GM18520 (cell line): ENCODE measurements at regions not wholly inside any gene's neighbourhood (a gene's known extent, or its start where the extent isn't known, plus 50 kb on each side); places are given as distances from the start of the nearest gene placed in this dataset.

Experiments used
- ATAC-seq: cut with Tn5 transposase; IDR thresholded peaks from one replicate; pipeline ENCODE4 v1.9.1; 2021; ENCODE audit not compliant: unreplicated experiment

DNA sequence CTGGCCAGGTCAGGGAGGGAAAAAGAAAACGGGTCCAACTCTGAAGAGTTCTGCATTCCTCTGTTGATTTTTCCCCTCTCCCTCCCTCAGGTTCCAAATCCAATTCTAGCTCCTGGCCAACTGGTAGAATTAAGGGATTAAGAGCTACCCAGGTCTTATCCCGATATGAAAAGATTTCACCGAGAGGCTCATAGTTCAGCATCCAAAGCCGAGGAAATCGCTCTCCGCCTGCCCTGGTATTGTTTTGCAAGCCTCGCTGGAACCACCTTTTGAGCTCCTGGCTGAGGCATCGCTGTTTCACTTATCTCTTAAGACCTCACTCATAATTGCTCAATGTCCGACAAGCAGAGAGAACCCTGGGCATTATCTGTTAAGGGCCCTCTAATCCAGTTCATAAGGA, 180.4 kb downstream of the URI1 start:
- ATAC-seq, result no peak

DNA sequence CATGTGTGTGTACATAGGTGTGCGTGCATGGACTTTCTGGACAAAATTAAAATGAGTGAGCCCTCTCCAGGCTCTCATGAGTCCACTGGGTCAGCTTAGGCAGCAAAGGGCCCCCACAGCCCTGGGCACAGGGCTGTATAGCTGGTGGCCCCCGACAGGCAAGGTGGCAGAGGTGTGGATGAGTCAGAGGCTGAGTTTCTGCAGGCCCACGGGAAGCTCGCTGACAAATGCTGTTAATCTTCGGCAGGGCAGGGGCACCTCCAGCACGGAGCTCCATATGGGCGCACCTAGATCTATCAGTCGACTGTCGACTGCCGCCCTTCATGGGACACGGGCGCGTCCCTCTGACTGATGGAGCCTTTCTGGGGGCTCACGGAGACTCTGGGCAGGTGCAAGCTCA, 181.1 kb downstream of the URI1 start:
- ATAC-seq, result no peak

DNA sequence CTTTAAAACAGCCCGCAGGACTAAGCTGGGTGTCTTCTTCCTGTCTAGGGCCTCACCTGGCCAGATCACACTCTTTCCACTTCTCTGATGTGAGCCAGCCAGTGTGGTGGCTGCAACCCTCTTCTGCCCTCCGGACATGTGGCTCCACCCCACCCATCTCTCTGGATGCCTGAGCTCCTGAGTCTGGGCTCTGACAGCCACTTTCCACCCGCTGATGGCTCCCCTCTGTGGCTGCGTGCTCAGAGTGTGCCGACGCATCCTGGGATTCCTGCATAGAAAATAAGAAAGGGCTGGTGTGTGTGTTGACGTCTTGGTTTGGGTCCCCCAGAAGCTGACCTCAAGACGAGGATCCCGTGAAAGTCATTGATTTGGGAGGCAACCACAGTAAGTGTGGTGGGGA, 181.6 kb downstream of the URI1 start:
- ATAC-seq, result no peak

DNA sequence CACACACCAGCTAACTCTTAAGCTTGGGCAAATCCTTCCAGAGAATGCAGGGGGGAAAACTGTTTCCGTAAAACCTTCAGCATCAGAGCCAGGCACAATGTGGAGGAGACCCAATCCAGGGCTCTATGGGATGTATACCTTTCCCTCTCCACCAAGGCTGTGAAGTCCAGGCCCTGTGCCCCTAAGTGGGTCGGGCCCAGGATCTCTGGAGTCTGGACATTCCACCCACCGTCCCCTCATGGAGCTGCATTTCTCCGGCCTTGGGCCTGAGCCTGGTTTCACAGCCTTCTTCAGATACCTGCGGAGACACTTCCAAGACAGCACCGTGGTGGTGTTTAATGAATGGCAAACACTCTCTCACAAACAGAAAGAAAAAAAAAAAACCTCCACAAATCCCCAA, 186.2 kb downstream of the URI1 start:
- no peak for ATAC-seq

DNA sequence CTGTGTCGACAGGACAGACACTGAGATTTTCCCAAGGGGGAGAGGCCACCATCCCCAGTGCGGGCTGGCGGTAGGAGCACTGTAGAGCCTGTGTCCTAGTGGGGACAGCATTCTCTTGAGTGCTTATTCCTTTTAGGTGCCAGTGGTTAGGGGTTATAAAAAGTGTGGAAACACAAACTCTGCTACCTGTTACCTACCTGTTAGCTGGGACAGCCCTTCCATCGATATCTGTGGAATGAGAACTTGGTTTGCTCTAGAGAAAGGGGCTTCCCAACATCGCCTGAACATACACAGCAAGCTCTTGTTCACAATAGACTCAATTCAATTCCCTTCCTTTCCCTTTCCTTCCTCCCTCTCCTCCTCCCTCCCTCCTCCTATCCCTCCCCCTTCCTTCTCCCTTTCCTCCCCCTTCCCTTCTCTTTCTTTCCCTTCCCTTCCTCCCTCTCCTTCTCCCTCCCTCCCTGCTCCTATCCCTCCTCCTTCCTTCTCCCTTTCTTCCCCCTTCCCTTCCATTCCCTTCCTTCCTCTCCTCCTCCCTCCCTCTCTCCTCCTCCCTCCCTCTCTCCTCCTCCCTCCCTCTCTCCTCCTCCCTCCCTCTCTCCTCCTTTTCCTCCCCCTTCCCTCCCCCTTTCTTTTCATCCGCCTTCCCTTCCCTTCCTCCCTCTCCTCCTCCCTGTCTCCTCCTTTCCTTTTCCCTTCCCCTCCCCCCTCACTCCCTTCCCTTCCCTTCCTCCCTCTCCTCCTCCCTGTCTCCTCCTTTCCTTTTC, 188.5 kb downstream of the URI1 start:
- no peak for ATAC-seq

DNA sequence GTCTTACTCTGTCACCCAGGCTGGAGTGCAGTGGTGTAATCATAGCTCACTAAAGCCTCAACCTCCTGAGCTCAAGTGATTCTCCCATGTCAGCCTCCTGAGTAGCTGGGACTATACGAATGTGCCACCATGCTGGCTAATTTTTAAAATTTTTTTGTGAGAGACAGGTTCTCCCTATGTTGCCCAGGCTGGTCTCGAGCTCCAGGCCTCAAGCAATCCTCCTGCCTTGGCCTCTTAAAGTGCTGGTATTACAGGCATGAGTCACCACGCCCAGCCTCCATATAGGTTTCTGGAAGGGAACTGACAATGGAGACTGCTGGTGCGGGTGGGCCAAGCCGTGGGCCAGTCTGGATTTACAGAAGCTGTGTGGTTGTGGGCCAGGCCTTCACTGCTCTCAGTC, 189.2 kb downstream of the URI1 start:
- ATAC-seq, result no peak

DNA sequence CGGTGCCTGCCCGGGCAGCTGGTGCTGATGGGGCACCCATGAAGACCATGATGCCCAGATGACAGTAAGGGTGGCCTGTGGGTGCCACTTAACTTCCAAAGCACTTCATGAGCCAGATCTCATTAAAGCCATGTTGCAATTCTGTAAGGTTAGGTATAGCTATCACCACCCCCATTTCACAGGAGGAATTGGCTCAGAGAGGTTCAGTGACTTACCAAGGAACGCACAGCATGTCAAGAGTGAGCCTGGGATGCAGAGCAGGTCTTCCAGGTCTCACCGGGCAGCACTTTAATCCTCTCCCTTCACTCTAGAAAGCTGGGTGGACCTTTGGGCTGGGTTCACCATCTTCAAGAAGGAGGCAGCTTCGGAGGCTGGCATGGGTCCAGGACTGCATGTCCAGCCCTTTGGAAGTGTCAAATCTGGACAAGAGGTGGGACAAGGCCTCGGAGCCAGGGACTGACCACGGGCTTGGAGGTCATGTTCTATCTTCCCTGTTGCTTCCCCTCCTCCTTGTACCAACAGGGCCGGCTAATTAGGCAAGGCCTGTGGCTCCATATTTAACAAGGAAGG, 189.8 kb downstream of the URI1 start:
- ATAC-seq, result no peak

DNA sequence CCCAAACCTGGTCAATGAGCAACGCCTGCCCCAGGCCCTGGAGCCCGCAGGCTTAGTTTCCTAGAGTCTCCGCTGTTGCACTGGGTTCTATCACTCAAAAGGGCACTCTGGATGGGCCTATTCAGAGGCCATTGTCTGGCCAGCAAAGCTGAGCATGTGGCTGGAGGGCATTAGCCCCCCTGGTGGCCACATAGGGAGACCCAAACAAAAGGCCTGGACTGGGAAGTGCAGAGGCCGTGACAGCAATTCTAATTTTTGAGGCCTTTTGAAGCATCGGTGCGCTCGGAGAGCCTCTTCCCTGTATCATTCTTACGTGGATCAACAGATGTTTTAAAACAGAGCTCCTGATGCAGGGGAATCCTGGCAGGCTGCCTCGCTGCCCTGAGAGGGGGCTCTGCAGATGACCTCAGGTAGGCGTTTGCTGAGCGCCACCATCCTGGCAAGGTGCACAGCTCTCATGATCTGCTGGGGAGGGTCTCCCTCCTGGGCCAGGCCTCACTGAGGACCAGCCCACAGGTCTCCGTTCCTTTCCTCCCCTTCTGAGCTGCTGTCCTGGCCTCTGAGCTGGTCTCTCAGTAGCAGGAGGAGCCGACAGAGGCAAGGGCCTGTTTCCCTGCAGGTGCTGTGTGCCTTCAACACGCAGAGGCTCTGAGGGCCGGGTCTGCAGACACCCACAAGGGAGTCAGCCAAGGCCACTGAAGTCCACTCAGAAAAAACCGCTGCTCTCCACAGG, 190.5 kb downstream of the URI1 start:
- no peak for ATAC-seq

DNA sequence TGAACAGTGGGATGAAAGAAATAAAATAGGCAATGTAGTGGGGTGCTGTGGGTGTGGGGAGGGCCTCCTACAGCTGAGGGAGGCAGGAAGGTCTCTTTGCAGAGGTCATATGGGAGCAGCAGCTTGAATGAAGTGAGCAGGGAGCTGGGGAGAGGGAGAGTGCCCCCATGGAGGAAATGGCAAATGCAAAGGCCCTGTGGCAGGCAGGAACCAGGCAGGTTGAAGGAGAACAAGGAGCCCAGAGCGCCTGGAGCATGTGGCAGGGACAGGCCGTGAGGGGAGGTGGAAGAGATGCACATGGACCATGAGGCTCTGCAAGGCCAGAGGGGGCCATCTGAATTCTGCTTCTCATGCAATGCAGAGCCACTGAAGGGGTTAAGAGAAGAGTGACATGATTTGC, 191.8 kb downstream of the URI1 start:
- no peak for ATAC-seq

DNA sequence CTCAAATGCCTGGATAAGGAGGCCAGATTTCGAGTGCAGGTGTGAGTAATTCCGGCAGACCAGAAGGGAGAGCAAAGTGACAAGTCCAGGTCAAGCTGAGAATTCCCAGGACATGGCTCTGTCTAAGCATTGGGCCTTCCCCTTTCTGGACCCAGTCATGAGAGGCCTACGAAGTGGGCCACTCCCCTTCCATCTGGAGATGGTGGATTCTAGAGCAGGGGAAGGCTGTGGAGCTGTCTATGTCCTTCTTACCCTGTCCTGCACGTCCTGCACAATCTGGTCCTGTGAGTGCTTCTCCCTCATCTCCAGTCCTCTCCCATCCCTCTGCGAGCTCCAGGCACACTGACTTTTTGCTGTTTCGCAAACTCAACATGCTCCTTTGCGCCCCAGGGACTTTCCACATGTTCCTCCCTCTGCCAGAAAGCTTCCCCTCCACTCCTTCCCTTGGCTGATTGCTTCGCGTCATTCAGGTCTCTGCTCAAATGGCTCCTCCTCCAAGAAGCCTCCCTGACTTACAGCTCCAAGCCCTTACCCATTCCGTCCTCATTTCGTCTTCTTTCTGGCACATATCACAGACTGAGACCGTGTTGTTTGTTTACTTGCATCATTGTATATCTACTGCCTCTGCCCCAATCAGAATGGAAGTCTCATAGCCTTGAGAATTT, 193.2 kb downstream of the URI1 start:
- no peak for ATAC-seq

DNA sequence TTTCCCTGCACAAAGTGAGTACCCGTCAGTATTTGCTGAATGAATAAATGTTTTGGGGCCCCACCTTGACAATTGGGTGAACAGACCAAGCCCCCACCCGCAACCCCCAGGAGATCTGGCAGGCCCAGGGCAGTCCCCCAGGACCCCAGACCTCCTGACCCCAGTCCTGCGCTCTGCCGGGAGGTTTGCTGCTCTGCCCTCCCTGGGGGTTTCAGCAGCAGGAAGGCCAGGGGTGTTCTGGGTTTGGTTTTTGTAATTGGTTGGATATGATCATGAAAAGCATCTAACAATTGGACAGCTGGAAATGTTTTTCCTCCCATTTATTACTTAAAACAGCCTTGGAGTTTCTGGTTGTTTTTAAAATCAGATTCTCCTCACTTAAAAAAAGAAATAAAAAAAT, 193.8 kb downstream of the URI1 start:
- no peak for ATAC-seq

DNA sequence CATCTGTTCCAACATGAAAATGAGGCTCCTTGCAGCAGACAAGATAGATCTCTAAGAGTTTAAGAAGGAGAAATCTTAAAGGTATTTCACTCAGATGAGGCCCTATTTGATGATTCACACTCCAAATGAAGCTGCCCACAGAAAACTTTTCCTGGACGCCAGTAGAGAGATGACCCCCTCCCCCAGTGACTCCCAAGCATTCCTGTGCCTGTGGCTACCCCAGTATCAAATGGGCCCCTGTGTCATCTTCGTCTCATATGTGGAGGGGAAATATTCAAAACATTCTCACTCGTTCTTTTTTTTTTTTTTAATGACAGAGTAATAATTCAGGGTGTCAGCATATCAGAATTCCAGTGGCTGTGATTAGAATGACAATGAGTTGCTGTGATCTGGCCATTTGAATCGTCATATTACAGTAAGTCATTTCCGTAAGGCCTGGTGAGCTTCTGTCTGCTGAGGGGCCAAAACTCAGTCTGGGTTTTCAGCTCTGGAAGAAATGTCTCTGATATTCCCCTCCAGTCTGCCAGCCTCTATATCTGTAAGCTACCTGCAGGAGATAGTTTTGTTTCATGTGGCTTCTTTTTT, 194.7 kb downstream of the URI1 start:
- no peak for ATAC-seq

DNA sequence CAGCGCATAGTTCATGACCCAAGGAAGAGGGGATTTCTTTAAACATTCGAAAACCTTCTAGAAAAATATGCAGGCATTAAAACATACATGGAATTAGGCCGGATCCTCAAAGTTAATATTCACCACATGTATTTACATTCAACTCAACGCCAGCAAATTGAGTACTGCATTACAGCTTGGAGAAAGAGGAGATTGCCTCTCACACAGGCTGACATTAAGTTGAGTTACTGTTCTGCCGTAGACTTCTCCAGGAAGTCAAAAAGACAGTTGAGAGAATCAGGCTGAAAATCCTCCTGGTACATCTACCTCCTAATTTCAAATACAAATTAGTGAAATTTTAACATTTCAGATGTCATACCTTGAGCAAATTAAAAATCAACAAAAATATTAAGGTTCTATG, 195.7 kb downstream of the URI1 start:
- ATAC-seq, result no peak

DNA sequence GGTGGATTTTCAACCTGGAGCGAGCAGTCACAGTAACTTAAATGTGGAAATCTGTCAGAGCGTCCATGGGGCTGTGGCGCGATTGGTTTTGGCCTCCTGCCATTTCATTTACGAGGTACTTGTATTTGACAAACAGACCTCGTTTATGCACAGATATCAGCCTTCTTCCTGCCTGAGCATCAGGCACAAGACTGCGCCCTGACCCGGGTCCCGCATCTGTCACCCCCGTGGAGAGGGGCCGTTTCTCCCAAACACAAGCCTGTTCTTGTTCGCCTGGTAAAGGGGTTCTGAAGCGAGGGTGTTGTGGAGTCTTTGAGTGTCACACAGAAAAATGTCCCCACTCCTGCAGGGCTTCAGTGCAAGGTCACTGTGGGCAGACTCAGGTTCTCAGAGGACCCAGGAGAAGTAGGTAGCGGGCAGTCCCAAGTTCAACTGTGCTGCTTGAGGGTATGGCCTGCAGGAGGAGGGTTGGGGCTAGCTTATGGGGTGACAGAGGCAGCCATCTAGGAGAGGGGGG, 202.3 kb downstream of the URI1 start:
- no peak for ATAC-seq

DNA sequence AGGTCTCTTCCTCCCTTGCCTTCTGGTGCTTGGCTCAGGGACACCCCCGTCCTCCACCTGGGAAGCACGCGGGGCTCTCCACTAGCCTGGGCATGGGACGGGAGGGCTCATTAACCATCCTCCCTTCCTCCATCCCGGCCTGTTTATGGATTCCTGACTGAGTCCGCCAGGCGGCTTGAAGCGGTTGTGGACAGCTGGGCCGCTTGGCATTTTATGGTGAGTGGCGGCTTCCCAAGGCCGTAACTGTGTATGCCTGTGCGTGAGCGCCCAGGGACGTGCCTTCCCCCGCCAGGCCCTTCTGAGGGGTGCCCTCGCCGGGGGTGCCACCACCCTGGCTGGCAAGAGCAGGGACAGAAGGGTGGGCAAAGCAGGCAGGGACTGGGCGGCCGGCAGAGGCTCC, 202.8 kb downstream of the URI1 start:
- ATAC-seq, result no peak

DNA sequence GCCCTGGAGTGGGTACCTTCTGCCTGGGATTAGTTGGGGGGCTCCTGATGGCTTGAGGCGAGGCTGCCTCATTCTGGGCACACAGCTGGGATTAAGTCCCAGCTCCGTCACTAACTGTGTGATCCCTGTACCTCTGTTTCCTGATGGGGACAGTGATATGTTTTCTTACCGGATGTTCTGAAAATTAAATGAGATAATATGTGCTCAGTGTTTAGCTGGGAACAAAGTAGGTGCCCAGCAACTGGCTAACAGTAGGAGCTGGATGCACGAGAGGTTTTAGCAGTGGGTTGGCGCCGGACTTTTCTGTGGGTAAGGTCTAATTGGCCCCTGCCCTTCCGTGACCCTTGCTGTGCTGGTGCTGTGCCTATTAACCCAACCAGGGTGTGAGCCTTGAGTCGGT, 203.4 kb downstream of the URI1 start:
- no peak for ATAC-seq

DNA sequence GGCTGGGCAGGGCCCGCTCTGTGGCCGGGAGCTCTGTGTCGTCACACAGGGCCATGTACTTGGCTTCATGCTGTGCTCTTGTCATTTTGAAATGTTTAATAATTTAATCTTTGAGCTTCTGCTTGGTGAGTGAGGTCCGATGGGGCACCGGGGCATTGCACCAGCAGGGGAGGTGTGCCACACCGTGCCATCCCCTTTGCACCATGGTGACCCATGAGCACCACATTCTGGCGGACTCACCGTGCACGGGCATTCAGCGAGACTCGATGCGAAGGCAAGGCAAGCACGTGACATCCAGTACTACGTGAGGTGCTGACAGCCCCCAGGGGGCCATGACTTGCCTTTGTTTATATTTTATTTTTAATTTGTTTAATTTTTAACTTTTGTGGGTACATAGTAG, 204.3 kb downstream of the URI1 start:
- ATAC-seq, result no peak

DNA sequence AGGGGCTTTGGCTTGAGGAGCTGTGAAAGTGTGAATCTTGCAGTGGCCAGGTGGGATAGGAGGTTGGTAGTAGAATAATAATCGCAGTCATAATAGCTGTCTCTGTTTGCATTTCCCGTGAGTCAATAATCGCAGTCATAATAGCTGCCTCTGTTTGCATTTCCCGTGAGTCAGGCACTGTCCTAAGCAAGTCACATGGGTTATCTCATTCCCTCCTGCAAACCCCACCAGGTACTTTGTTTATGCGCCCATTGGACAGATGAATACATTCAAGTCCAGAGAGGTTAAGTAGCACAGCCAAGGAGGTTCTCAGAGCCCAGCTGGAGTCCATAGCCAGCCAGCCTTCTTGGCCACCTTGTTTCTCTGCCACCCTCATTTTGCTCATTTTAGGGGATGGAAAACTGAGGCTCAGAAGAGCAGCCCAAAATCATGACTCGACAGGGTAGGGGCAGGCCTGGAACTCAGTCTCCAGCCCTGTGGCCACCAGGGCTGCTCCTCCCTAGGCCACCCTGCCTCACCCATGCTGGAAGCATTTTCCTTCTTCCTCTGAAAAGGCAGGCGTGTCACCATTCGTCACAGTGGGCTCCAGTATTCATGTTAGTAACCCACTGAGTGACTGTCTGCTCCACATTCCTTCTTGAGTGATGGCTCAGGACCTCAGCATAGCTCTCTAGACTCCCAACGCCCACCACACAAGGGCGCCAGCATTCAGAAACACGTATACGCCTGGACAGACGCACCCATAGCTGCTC, 206.2 kb downstream of the URI1 start:
- no peak for ATAC-seq

DNA sequence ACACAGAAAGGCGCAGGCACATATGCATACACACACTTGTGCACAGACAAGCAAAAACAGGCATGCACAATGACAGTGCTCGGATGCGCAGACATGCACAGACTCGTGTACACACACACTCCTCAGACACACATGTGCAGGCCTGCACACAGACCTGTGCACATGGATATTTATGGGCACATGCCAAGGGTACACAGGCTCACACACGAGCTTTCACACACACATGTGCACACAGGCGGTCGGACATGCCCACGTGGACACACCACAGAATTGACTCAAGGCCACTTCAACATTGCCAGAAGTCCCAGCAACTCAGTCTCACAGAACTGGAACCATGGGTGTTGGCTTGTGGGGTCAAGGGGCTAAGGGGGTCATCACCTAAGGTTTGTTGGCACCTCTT, 206.8 kb downstream of the URI1 start:
- no peak for ATAC-seq

DNA sequence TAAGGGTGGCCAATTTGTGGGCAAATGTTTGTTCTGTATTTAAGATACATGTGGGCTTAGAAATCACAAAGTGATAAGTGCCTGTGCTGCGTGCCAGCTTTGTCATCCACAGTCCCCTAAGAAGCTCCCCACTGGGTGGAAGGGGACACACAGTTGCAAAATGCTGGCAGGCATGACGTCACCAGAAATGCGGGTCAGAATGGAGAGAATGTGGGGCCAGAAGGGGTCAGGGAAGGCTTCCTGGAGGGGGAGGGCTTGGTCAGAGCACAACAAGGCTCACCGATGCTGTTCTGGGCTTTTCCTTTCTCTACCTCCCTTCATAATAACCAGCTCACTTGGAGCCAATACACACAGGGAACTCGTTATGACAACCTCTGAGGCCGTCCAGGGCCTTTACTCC, 207.3 kb downstream of the URI1 start:
- no peak for ATAC-seq

DNA sequence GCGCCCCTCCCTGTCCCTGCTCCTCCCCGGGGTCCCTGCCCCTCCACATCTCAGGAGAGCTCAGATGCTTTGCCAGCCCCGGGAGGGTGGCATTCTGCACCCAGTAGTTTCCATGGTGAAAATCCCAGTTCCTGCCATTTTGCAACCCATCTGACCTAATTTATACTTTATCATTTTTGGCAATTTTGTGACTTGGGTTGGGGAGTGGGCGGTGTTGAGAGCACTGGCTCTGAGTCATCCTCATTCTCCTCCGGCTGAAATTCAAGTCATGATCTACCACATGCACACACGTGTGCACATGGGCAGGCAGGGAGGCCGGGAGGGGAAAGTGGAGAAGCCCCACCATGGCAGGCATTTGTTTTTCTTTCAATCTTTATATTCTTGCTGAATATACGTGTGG, 208.6 kb downstream of the URI1 start:
- ATAC-seq, result no peak
